OCI-LY7 (cell line): ENCODE measurements at regions not wholly inside any gene's neighbourhood (a gene's known extent, or its start where the extent isn't known, plus 50 kb on each side); places are given as distances from the start of the nearest gene placed in this dataset.

Source experiments
- CTCF ChIP-seq: fragments of 200-600 bp; sonication (generic); conservative IDR thresholded peaks from 2 replicates; pipeline ENCODE4 v1.5.1; 2014; ENCODE audit warnings: mild to moderate bottlenecking, antibody characterized with exemption, low read length, moderate library complexity, mixed read lengths
- EZH2phosphoT487 ChIP-seq: fragments of 200-600 bp; sonication (generic); IDR thresholded peaks from 2 replicates; pipeline ENCODE4 v1.6.1; 2018; ENCODE audit warnings: low read depth, borderline replicate concordance, mild to moderate bottlenecking, mixed run types, antibody characterized with exemption, low read length, moderate library complexity, mixed read lengths

GRCh38 chr14:99117671-99118045 lies 154.3 kb downstream of the BCL11B start:
- no peak for TF ChIP-seq CTCF
- TF ChIP-seq EZH2phosphoT487, result no peak
